CD4-positive, alpha-beta T cell (primary cell): ENCODE measurements at regions not wholly inside any gene's neighbourhood (a gene's known extent, or its start where the extent isn't known, plus 50 kb on each side); places are given as distances from the start of the nearest gene placed in this dataset.

Experiments
- ATAC-seq: fragments of 200-7000 bp; cut with Tn5 transposase; one replicate; pipeline ENCODE4 v1.10.0; 2022; ENCODE audit warnings: mild to moderate bottlenecking; ENCODE audit not compliant: poor library complexity
- CTCF ChIA-PET: fragments of 350-600 bp; sonication (Branson Sonifier 250); formaldehyde crosslinking; loops from one replicate; lab custom pipeline; 2021; ENCODE audit warnings: antibody characterized with exemption, inconsistent platforms; lab: Charles Lee
- POLR2A ChIA-PET: fragments of 350-600 bp; sonication (Branson Sonifier 250); formaldehyde crosslinking; loops from one replicate; lab custom pipeline; 2021; ENCODE audit warnings: antibody characterized with exemption, inconsistent platforms; lab: Charles Lee
- DNase-seq, 14 experiments: peaks; one replicate each; pipeline ENCODE4 v3.0.0-alpha.2; 2013 to 2020; ENCODE audit warnings: mixed read lengths in 2 of 14
- H3K27ac ChIP-seq, 2 donors: one replicate each; pipeline versions ENCODE4 v1.5.1 to v1.7.0; 2013; ENCODE audit warnings: low read length in 2 of 2, low read depth in 1 of 2, mild to moderate bottlenecking in 1 of 2
- H3K27me3 ChIP-seq, 2 experiments: 1 replicate in 1 of 2; 2 replicates in 1 of 2; pipeline versions ENCODE4 v1.6.1 to v1.7.0; 2013; ENCODE audit warnings: low read length in 2 of 2, control low read depth in 1 of 2, mild to moderate bottlenecking in 1 of 2, moderate library complexity in 1 of 2; ENCODE audit not compliant: insufficient read depth in 2 of 2, control insufficient read depth in 1 of 2
- H3K36me3 ChIP-seq: one replicate; pipeline ENCODE4 v1.6.1; 2013; ENCODE audit warnings: low read length, control low read depth; ENCODE audit not compliant: insufficient read depth
- H3K4me1 ChIP-seq: one replicate; pipeline ENCODE4 v1.6.1; 2013; ENCODE audit warnings: low read length, control low read depth; ENCODE audit not compliant: insufficient read depth
- H3K4me3 ChIP-seq: one replicate; pipeline ENCODE4 v1.5.1; 2013; ENCODE audit warnings: mild to moderate bottlenecking, low read length, moderate library complexity
- H3K9me3 ChIP-seq, 2 experiments: 1 replicate in 1 of 2; 2 replicates in 1 of 2; pipeline versions ENCODE4 v1.6.1 to v1.7.0; 2013; ENCODE audit warnings: low read length in 2 of 2, mild to moderate bottlenecking in 2 of 2, control low read depth in 1 of 2, moderate library complexity in 1 of 2; ENCODE audit not compliant: control insufficient read depth in 1 of 2, insufficient read depth in 1 of 2
- H3K27ac Mint-ChIP-seq: one replicate; pipeline ENCODE4 v1.8.0; 2020; ENCODE audit warnings: mixed read lengths
- H3K27me3 Mint-ChIP-seq: one replicate; pipeline ENCODE4 v1.8.0; 2021; ENCODE audit warnings: mixed read lengths
- H3K36me3 Mint-ChIP-seq: one replicate; pipeline ENCODE4 v1.8.0; 2021; ENCODE audit warnings: low read depth, mixed read lengths
- H3K4me1 Mint-ChIP-seq: one replicate; pipeline ENCODE4 v1.8.0; 2021; ENCODE audit warnings: low read depth, mixed read lengths
- H3K4me3 Mint-ChIP-seq: one replicate; pipeline ENCODE4 v1.8.0; 2020; ENCODE audit warnings: mild to moderate bottlenecking, mixed read lengths
- H3K9me3 Mint-ChIP-seq: one replicate; pipeline ENCODE4 v1.8.0; 2020; ENCODE audit warnings: mixed read lengths
- CTCF ChIP-seq: fragments of 200-600 bp; IDR thresholded peaks from one replicate; pipeline ENCODE4 v1.8.0; 2022; ENCODE audit warnings: antibody characterized with exemption, mild to moderate bottlenecking
- intact Hi-C, 2 experiments: fragments of 100-400 bp; cut with DNase I in 1 of 2; cut with micrococcal nuclease in 1 of 2; formaldehyde crosslinking; loops; one replicate each; pipeline versions ENCODE4 v1.15.1 to v1.9.0; 2023 to 2025; cut with DNase I, micrococcal nuclease

- Mint-ChIP-seq H3K4me1 (no peaks in the 10 kb centered on the region), H3K4me3 (no peak overlapping the region), H3K27ac (no peak overlapping the region), H3K9me3 (no peaks in the 10 kb centered on the region), H3K27me3 (peaks cover 34% of the 10 kb centered on the region), H3K36me3 (no peaks in the 10 kb centered on the region)
- no peak overlapping the region for H3K27ac ChIP-seq
- TF ChIP-seq CTCF, result no peak
- ATAC-seq (peak; percentile 21), DNase-seq (peak in 3 of 14 experiments; percentile 8 to 72 (median 65))
- H3K9me3 ChIP-seq, result no peaks in the 10 kb centered on the region
- intact Hi-C loops, result no loop called here
- H3K27me3 ChIP-seq, result peaks cover 6% of the 10 kb centered on the region in 2 experiments
- H3K4me3 ChIP-seq, result no peak overlapping the region
- ChIA-PET POLR2A (no interaction called here), CTCF (no interaction called here)
- no peaks in the 10 kb centered on the region for H3K4me1 ChIP-seq
- H3K36me3 ChIP-seq, result no peaks in the 10 kb centered on the region
These were observed 146.0 kb upstream of the CPEB2 start for GRCh38 chr4:14856062-14856933.

DNA sequence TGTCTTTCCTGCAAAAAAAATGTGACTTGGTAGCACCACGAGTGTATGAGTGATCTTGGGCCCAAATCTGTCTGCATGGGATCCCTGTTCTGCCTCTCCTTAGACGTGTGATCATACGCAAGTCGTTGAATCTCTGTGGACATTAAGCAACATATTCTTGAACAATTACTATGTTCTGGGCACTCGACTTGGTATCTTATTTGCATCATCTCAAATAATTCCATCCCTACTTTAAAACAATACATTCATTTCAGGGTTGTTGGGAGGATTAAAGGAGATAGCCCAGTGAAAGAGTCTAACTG, 145.4 kb upstream of the CPEB2 start:
- no peaks in the 10 kb centered on the region for H3K9me3 Mint-ChIP-seq
- no peak overlapping the region for H3K4me3 Mint-ChIP-seq
- H3K4me1 Mint-ChIP-seq, result no peaks in the 10 kb centered on the region
- TF ChIP-seq CTCF, result no peak
- H3K27ac Mint-ChIP-seq, result no peak overlapping the region
- ChIA-PET POLR2A (no interaction called here), CTCF (no interaction called here)
- no peaks in the 10 kb centered on the region for H3K36me3 Mint-ChIP-seq
- intact Hi-C loops, result no loop called here
- no peak for ATAC-seq
- DNase-seq, result no peak
- no peaks in the 10 kb centered on the region for H3K4me1 ChIP-seq
- H3K27ac ChIP-seq, result no peak overlapping the region
- H3K27me3 ChIP-seq, result peaks cover 6 to 8% of the 10 kb centered on the region in 2 experiments
- H3K27me3 Mint-ChIP-seq, result peaks cover 38% of the 10 kb centered on the region
- no peaks in the 10 kb centered on the region for H3K9me3 ChIP-seq
- H3K4me3 ChIP-seq, result no peak overlapping the region
- H3K36me3 ChIP-seq, result no peaks in the 10 kb centered on the region

DNA sequence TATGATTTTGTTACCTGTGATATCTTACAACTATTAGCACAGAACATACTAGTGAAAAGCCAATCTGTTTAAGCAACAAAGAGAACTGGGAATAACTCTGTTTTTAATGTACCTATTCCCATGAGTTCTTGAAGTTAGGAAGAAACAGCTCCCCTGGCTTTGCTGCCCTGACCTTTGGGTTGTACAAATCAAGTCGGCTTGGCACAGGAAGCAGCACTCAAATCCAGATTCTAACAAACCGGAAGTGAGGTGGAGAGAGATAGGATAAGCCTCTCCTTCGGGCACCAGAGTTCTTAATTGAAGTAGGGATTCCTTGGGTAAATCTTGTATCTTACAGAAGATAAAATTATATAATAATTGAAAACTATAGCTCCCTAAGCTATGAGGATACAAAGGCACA, 144.8 kb upstream of the CPEB2 start:
- H3K9me3 Mint-ChIP-seq, result no peaks in the 10 kb centered on the region
- no peak overlapping the region for H3K27ac ChIP-seq
- H3K36me3 ChIP-seq, result no peaks in the 10 kb centered on the region
- H3K9me3 ChIP-seq, result no peaks in the 10 kb centered on the region
- no peaks in the 10 kb centered on the region for H3K4me1 Mint-ChIP-seq
- ChIA-PET POLR2A (no interaction called here), CTCF (no interaction called here)
- H3K36me3 Mint-ChIP-seq, result no peaks in the 10 kb centered on the region
- H3K4me3 ChIP-seq, result no peak overlapping the region
- no peak for TF ChIP-seq CTCF
- H3K27ac Mint-ChIP-seq, result no peak overlapping the region
- ATAC-seq (no peak), DNase-seq (no peak)
- peaks cover 6 to 8% of the 10 kb centered on the region in 2 experiments for H3K27me3 ChIP-seq
- intact Hi-C loops, result no loop called here
- no peaks in the 10 kb centered on the region for H3K4me1 ChIP-seq
- H3K4me3 Mint-ChIP-seq, result no peak overlapping the region
- peaks cover 35% of the 10 kb centered on the region for H3K27me3 Mint-ChIP-seq
